ENCODE measurements at regions not wholly inside any gene's neighbourhood (a gene's known extent, or its start where the extent isn't known, plus 50 kb on each side); places are given as distances from the start of the nearest gene placed in this dataset.

DNA sequence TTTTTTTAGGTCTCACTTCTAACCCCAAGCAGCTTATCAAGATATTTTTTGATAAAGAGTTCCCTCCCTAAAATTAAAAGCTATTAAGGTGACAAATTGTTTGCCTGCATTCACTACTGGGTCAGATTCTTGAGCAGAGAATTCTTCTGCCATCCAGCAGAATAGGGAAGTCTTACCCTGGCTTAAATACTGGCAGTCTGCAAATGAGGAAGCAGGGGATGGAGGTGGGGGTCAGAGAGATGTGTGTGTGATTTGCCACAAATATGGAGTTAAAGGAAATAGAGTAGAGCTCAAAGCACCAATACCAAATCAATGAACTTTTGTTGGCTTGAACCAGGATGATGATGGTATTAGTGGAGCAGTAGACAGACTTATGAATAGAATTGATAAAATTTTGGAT, 122.2 kb downstream of the ANXA5 start:
- Histone ChIP-seq H3K36me3 (no peaks in the 10 kb centered on the region), H3K9me3 (no peaks in the 10 kb centered on the region), H3K27ac (replicated peaks in 1 of 4) (no peak overlapping the region), H3K4me1 (no peaks in the 10 kb centered on the region), H3K4me3 (no peak overlapping the region), H3K27me3 (no peaks in the 10 kb centered on the region)
- intact Hi-C loops (cut with DNase I): no loop called here
- no peak for DNase-seq (ENCODE audit: extremely low spot score)
- TF ChIP-seq, protein P1, sequence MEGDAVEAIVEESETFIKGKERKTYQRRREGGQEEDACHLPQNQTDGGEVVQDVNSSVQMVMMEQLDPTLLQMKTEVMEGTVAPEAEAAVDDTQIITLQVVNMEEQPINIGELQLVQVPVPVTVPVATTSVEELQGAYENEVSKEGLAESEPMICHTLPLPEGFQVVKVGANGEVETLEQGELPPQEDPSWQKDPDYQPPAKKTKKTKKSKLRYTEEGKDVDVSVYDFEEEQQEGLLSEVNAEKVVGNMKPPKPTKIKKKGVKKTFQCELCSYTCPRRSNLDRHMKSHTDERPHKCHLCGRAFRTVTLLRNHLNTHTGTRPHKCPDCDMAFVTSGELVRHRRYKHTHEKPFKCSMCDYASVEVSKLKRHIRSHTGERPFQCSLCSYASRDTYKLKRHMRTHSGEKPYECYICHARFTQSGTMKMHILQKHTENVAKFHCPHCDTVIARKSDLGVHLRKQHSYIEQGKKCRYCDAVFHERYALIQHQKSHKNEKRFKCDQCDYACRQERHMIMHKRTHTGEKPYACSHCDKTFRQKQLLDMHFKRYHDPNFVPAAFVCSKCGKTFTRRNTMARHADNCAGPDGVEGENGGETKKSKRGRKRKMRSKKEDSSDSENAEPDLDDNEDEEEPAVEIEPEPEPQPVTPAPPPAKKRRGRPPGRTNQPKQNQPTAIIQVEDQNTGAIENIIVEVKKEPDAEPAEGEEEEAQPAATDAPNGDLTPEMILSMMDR (IDR thresholded peaks at IDR 0.05): no peak
- TF ChIP-seq POLR2A (IDR thresholded peaks at IDR 0.05; ENCODE audit: low read depth) (no peak), POLR2AphosphoS5 (IDR thresholded peaks at IDR 0.05) (no peak), EP300 (IDR thresholded peaks at IDR 0.05) (no peak)

DNA sequence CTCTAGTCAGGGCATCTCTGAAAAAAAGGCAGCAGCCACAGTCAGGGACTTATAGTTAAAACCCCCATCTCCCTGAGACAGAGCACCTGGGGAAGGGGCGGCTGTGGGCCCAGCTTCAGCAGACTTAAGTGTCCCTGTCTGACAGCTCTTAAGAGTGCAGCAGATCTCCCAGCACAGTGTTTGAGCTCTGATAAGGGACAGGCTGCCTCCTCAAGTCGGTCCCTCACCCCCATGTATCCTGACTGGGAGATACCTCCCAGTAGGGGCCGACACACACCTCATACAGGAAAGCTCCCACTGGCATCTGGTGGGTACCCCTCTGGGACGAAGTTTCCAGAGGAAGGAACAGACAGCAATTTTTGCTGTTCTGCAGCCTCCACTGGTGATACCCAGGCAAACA, 129.0 kb downstream of the ANXA5 start:
- no peaks in the 10 kb centered on the region for H3K27me3 ChIP-seq
- WGBS: 84% methylated on average over 3 of the region's 4 CpGs
- no peak overlapping the region for H3K27ac ChIP-seq (replicated peaks in 1 of 4)
- no peak overlapping the region for H3K4me3 ChIP-seq
- no peak for TF ChIP-seq POLR2A (IDR thresholded peaks at IDR 0.05; ENCODE audit: low read depth)
- TF ChIP-seq EP300 (IDR thresholded peaks at IDR 0.05): no peak
- TF ChIP-seq, protein P1 (IDR thresholded peaks at IDR 0.05): no peak
- TF ChIP-seq POLR2AphosphoS5 (IDR thresholded peaks at IDR 0.05): no peak
- no peaks in the 10 kb centered on the region for H3K9me3 ChIP-seq
- intact Hi-C loops (cut with DNase I): no loop called here
- DNase-seq (ENCODE audit: extremely low spot score): no peak
- H3K36me3 ChIP-seq: no peaks in the 10 kb centered on the region
- H3K4me1 ChIP-seq: no peaks in the 10 kb centered on the region

DNA sequence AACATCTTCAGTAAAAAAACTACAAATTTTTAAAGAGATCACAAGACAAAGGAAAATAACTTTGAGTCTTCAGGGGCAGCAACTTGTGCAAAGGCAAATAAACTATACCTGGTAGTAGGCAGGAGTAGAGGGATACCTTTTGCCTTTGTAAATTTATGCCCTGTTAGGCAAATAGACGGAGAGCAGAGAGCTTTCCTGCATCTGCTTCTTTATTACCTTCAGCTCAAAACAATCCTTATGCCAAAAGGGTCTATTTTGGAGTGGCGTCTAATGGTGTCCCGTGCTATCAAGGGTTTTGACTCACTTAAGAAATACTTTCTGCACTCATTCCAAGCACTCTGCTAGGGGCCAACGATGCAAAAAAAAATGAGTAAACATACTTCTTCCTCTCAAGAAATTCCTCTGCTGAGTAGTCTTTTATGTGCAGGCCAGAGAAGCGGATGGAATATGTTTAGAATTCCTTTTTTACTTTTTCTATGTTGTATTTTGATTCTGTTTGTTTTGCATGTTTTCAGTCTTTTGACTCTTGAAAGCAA, 131.9 kb downstream of the ANXA5 start:
- intact Hi-C loops (cut with DNase I): no loop called here
- H3K4me1 ChIP-seq: no peaks in the 10 kb centered on the region
- 48% methylated on average over 5 of the region's 5 CpGs for WGBS
- no peak overlapping the region for H3K27ac ChIP-seq (replicated peaks in 1 of 4)
- H3K27me3 ChIP-seq: no peaks in the 10 kb centered on the region
- no peaks in the 10 kb centered on the region for H3K36me3 ChIP-seq
- H3K9me3 ChIP-seq: no peaks in the 10 kb centered on the region
- DNase-seq (ENCODE audit: extremely low spot score): no peak
- no peak overlapping the region for H3K4me3 ChIP-seq
- TF ChIP-seq, protein P1 (IDR thresholded peaks at IDR 0.05): no peak
- TF ChIP-seq EP300 (IDR thresholded peaks at IDR 0.05) (no peak), POLR2A (IDR thresholded peaks at IDR 0.05; ENCODE audit: low read depth) (no peak)

DNA sequence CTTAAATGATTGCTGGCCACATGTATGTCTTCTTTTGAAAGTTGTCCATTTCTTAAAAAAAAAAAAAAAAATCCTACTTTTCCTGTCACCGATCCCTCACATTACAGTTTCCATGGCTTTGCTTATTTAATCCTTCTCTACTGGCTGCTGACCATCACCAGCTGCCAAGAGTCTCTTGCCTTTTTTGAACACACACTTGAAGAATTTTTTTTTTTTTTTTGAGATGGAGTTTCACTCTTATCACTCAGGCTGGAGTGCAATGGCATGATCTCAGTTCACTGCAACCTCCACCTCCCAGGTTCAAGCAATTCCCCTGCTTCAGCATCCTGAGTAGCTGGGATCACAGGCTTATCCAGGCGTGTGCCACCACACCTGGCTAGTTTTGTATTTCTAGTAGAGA, 134.0 kb downstream of the ANXA5 start:
- no peak overlapping the region for H3K4me3 ChIP-seq
- 75% methylated on average over 2 of the region's 2 CpGs for WGBS
- no peaks in the 10 kb centered on the region for H3K27me3 ChIP-seq
- TF ChIP-seq POLR2AphosphoS5 (IDR thresholded peaks at IDR 0.05) (no peak), POLR2A (IDR thresholded peaks at IDR 0.05; ENCODE audit: low read depth) (no peak), EP300 (IDR thresholded peaks at IDR 0.05) (no peak)
- TF ChIP-seq, protein P1 (IDR thresholded peaks at IDR 0.05): no peak
- no peaks in the 10 kb centered on the region for H3K36me3 ChIP-seq
- H3K27ac ChIP-seq (replicated peaks in 1 of 4): no peak overlapping the region
- no peak for DNase-seq (ENCODE audit: extremely low spot score)
- intact Hi-C loops (cut with DNase I): no loop called here
- H3K4me1 ChIP-seq: no peaks in the 10 kb centered on the region
- H3K9me3 ChIP-seq: no peaks in the 10 kb centered on the region

Measured in esophagus muscularis mucosa (tissue), 4 donors.